ENCODE measurements at regions not wholly inside any gene's neighbourhood (a gene's known extent, or its start where the extent isn't known, plus 50 kb on each side); places are given as distances from the start of the nearest gene placed in this dataset.

GRCh38 chr6:30795549-30796293 lies 51.4 kb upstream of the IER3 start:
- TF ChIP-seq CTCF (IDR thresholded peaks at IDR 0.05; ENCODE audit: borderline replicate concordance, extremely low read depth, low read length, poor library complexity, severe bottlenecking) (no peak), EZH2 (IDR thresholded peaks at IDR 0.05; ENCODE audit: borderline replicate concordance, low read depth, low read length, severe bottlenecking) (no peak)

All from DND-41 (cell line).